Bronchial epithelial cell (primary cell): ENCODE measurements at regions not wholly inside any gene's neighbourhood (a gene's known extent, or its start where the extent isn't known, plus 50 kb on each side); places are given as distances from the start of the nearest gene placed in this dataset.

Source experiments
- DNase-seq: peaks from one replicate; pipeline ENCODE4 v3.0.0-alpha.2; 2010; ENCODE audit warnings: low read depth
- FAIRE-seq: peaks from 2 replicates; lab custom pipeline; 2011; peaks lifted over from hg19 to GRCh38; lab: Jason Lieb, UNC
- H3K27me3 ChIP-seq: 2 replicates; pipeline ENCODE4 v1.5.1; 2011; ENCODE audit warnings: low read length; ENCODE audit not compliant: control insufficient read depth, insufficient read depth
- H3K36me3 ChIP-seq: 2 replicates; pipeline ENCODE4 v1.5.1; 2011; ENCODE audit warnings: low read length; ENCODE audit not compliant: control insufficient read depth, insufficient read depth
- H3K4me3 ChIP-seq: 2 replicates; pipeline ENCODE4 v1.5.1; 2011; ENCODE audit warnings: mild to moderate bottlenecking, low read depth, low read length, control low read depth
- CTCF ChIP-seq: IDR thresholded peaks from 2 replicates; pipeline ENCODE4 v1.5.1; 2011; ENCODE audit warnings: mild to moderate bottlenecking, moderate library complexity, low read length, control low read depth, inconsistent platforms; ENCODE audit not compliant: insufficient read depth, severe bottlenecking

GRCh38 chr2:18454692-18455235 is 105.7 kb downstream of the RDH14 start:
- no peak for TF ChIP-seq CTCF
- DNase-seq, result no peak
- Histone ChIP-seq H3K27me3 (no peaks in the 10 kb centered on the region), H3K36me3 (no peaks in the 10 kb centered on the region), H3K4me3 (no peak overlapping the region)
- no peak for FAIRE-seq

DNA sequence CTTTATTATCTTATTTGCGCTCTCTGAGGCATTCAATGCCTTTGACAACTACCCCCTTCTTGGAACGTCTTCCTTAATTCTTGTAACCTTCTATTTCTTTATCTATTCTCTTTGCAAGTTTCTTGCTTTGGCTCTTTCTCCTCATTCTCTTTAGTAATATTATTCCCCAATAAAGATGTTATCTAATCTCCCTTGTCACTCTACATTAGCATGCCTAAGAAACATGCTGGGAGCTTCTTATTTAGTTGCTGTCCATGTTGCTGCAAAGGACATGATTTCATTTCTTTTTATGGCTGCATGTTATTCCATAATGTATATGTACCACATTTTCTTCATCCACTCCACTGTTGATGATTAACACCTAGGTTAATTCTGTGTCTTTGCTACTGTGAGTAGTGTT is 113.7 kb downstream of the RDH14 start:
- DNase-seq (no peak), FAIRE-seq (no peak)
- no peak overlapping the region for H3K4me3 ChIP-seq
- no peak for TF ChIP-seq CTCF
- H3K36me3 ChIP-seq, result no peaks in the 10 kb centered on the region
- H3K27me3 ChIP-seq, result no peaks in the 10 kb centered on the region

- FAIRE-seq (no peak), DNase-seq (no peak)
- Histone ChIP-seq H3K27me3 (no peaks in the 10 kb centered on the region), H3K4me3 (no peak overlapping the region), H3K36me3 (no peaks in the 10 kb centered on the region)
- TF ChIP-seq CTCF, result no peak
Observed at GRCh38 chr2:18445433-18446320, 114.8 kb downstream of the RDH14 start.

- H3K36me3 ChIP-seq, result no peaks in the 10 kb centered on the region
- TF ChIP-seq CTCF, result no peak
- no peak for DNase-seq
- no peak overlapping the region for H3K4me3 ChIP-seq
- no peak for FAIRE-seq
- H3K27me3 ChIP-seq, result no peaks in the 10 kb centered on the region
Observed at GRCh38 chr2:18444806-18445205, 115.6 kb downstream of the RDH14 start.

GRCh38 chr2:18441583-18441982 is 118.9 kb downstream of the RDH14 start:
- no peaks in the 10 kb centered on the region for H3K36me3 ChIP-seq
- no peak for DNase-seq
- FAIRE-seq, result no peak
- H3K27me3 ChIP-seq, result no peaks in the 10 kb centered on the region
- no peak for TF ChIP-seq CTCF
- H3K4me3 ChIP-seq, result no peak overlapping the region

DNA sequence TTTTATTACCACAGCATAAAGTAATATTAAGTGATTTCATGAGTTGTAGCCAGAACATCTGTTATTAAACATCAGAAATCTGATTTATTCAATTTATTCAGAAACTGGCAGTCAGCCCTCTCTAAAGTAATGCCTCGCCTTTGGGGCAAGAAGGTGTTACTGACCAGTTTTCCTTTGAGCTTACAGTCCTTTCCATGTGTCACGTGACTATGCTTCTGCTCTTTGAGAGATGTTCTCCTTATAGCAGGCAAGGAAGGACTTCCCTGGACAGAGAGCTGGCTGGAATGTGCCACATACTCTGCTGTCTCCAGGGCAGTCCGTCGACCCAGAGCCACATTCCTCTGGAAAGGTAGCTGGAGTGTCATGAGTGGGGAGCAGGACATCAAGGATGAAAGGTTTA is 119.7 kb downstream of the RDH14 start:
- no peak for TF ChIP-seq CTCF
- DNase-seq (no peak), FAIRE-seq (no peak)
- no peaks in the 10 kb centered on the region for H3K36me3 ChIP-seq
- no peaks in the 10 kb centered on the region for H3K27me3 ChIP-seq
- no peak overlapping the region for H3K4me3 ChIP-seq
